DOHH2 (cell line): ENCODE measurements at regions not wholly inside any gene's neighbourhood (a gene's known extent, or its start where the extent isn't known, plus 50 kb on each side); places are given as distances from the start of the nearest gene placed in this dataset.

Experiments used
- CTCF ChIP-seq: fragments of 200-600 bp; sonication (generic); IDR thresholded peaks from one replicate; pipeline ENCODE4 v1.5.1; 2014; ENCODE audit warnings: antibody characterized with exemption, mild to moderate bottlenecking, low read depth, low read length; ENCODE audit not compliant: poor library complexity, severe bottlenecking
- EZH2phosphoT487 ChIP-seq: fragments of 200-600 bp; sonication (generic); IDR thresholded peaks from 2 replicates; pipeline ENCODE4 v1.6.1; 2017; ENCODE audit warnings: borderline replicate concordance, mild to moderate bottlenecking, antibody characterized with exemption, low read length, moderate library complexity, mixed read lengths

DNA sequence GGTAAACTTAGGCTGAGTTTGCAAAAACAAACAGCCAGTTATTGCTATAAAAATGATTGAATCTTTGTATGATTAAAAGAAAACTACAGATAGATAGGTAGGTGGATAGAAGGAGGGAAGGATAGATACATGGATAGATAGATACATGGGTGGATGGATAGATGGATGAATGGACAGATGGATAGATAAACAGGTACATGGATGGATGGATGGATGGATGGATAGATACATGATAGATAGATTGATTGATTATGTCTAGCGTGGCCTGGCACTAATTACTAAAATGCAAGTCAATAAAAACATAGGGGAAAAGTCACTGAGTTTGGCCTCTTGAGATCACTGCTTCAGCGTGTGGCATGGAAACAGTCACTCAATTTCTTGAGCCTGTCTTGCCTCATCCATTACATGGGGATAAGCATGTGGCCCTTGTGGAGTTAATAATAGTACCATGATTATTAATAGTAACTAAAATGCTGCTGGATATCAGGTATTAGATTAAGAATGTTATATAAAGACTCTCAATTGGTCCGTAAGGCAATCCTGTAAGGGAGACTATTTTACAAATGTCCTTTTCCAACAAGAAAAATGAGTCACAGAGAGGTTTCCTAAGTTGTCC is 184.9 kb downstream of the HS3ST3A1 start:
- TF ChIP-seq CTCF (no peak), EZH2phosphoT487 (no peak)
